HCT116 (cell line): ENCODE measurements at regions not wholly inside any gene's neighbourhood (a gene's known extent, or its start where the extent isn't known, plus 50 kb on each side); places are given as distances from the start of the nearest gene placed in this dataset.

Experiments
- ELF1 ChIP-seq: IDR thresholded peaks from 2 replicates; pipeline ENCODE4 v1.6.1; 2012; ENCODE audit warnings: low read depth, borderline replicate concordance
- EZH2 ChIP-seq: fragments of 200-600 bp; sonication (generic); IDR thresholded peaks from 2 replicates; pipeline ENCODE4 v1.6.1; 2017; ENCODE audit warnings: antibody characterized with exemption, mixed run types
- POLR2A ChIP-seq: IDR thresholded peaks from 2 replicates; pipeline ENCODE4 v1.7.0; 2011; ENCODE audit warnings: borderline replicate concordance; ENCODE audit not compliant: insufficient read depth, insufficient read length; ENCODE audit errors: extremely low read depth
- POLR2AphosphoS5 ChIP-seq: IDR thresholded peaks from 2 replicates; pipeline ENCODE4 v1.6.1; 2011; ENCODE audit warnings: mild to moderate bottlenecking, low read depth, low read length, moderate library complexity
- TF ChIP-seq, protein P1 (sequence below), 3 experiments: fragments of 200-600 bp in 1 of 3; sonication (generic) in 1 of 3; IDR thresholded peaks in 2 of 3; conservative IDR thresholded peaks in 1 of 3; 2 replicates each; pipeline ENCODE4 v1.5.1; 2012 to 2017; ENCODE audit warnings: low read depth in 2 of 3, low read length in 2 of 3, antibody characterized with exemption in 1 of 3, borderline replicate concordance in 1 of 3, control low read depth in 1 of 3, mild to moderate bottlenecking in 1 of 3, mixed read lengths in 1 of 3, mixed run types in 1 of 3, moderate library complexity in 1 of 3; ENCODE audit not compliant: insufficient read depth in 1 of 3
- TF ChIP-seq, protein P2 (sequence below): IDR thresholded peaks from 2 replicates; pipeline ENCODE4 v1.6.1; 2011; ENCODE audit warnings: mild to moderate bottlenecking, low read length, moderate library complexity; ENCODE audit not compliant: insufficient replicate concordance; ENCODE audit errors: extremely low read depth
- TF ChIP-seq, protein P3 (sequence below): IDR thresholded peaks from 2 replicates; pipeline ENCODE4 v1.6.1; 2012

- TF ChIP-seq, protein P1, sequence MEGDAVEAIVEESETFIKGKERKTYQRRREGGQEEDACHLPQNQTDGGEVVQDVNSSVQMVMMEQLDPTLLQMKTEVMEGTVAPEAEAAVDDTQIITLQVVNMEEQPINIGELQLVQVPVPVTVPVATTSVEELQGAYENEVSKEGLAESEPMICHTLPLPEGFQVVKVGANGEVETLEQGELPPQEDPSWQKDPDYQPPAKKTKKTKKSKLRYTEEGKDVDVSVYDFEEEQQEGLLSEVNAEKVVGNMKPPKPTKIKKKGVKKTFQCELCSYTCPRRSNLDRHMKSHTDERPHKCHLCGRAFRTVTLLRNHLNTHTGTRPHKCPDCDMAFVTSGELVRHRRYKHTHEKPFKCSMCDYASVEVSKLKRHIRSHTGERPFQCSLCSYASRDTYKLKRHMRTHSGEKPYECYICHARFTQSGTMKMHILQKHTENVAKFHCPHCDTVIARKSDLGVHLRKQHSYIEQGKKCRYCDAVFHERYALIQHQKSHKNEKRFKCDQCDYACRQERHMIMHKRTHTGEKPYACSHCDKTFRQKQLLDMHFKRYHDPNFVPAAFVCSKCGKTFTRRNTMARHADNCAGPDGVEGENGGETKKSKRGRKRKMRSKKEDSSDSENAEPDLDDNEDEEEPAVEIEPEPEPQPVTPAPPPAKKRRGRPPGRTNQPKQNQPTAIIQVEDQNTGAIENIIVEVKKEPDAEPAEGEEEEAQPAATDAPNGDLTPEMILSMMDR (IDR thresholded peaks at IDR 0.05 in 2 of 3, conservative IDR thresholded peaks at IDR 0.05 in 1 of 3; ENCODE audit: borderline replicate concordance in 1 of 3, insufficient read depth in 1 of 3, low read depth in 2 of 3, low read length in 2 of 3): no peak
- TF ChIP-seq ELF1 (0 out of 2 replicates have a peak, but pooled peaks have one; percentile 8), EZH2 (no peak), POLR2A (no peak), POLR2AphosphoS5 (no peak)
- TF ChIP-seq, protein P2, sequence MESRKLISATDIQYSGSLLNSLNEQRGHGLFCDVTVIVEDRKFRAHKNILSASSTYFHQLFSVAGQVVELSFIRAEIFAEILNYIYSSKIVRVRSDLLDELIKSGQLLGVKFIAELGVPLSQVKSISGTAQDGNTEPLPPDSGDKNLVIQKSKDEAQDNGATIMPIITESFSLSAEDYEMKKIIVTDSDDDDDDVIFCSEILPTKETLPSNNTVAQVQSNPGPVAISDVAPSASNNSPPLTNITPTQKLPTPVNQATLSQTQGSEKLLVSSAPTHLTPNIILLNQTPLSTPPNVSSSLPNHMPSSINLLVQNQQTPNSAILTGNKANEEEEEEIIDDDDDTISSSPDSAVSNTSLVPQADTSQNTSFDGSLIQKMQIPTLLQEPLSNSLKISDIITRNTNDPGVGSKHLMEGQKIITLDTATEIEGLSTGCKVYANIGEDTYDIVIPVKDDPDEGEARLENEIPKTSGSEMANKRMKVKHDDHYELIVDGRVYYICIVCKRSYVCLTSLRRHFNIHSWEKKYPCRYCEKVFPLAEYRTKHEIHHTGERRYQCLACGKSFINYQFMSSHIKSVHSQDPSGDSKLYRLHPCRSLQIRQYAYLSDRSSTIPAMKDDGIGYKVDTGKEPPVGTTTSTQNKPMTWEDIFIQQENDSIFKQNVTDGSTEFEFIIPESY: no peak
- TF ChIP-seq, protein P3, sequence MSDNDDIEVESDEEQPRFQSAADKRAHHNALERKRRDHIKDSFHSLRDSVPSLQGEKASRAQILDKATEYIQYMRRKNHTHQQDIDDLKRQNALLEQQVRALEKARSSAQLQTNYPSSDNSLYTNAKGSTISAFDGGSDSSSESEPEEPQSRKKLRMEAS: no peak
Observed at GRCh38 chr17:65323049-65323448, 185.9 kb downstream of the RGS9 start.
